Testis (tissue), 2 donors: ENCODE measurements at regions not wholly inside any gene's neighbourhood (a gene's known extent, or its start where the extent isn't known, plus 50 kb on each side); places are given as distances from the start of the nearest gene placed in this dataset.

ENCODE experiments used
- CTCF ChIP-seq, 3 experiments: fragments of 450-650 bp in 2 of 3; fragments of 200-600 bp in 1 of 3; sonication (generic) in 1 of 3; IDR thresholded peaks; one replicate each; pipeline ENCODE4 v1.5.1; 2016 to 2019; ENCODE audit warnings: antibody characterized with exemption in 3 of 3, mild to moderate bottlenecking in 2 of 3, moderate library complexity in 1 of 3
- POLR2A ChIP-seq: fragments of 450-650 bp; IDR thresholded peaks from one replicate; pipeline ENCODE4 v1.6.1; 2017; ENCODE audit warnings: antibody characterized with exemption, mild to moderate bottlenecking, moderate library complexity

GRCh38 chr4:134601706-134602105 lies 400.1 kb upstream of the PABPC4L start:
- TF ChIP-seq POLR2A (no peak), CTCF (IDR thresholded peaks at IDR 0.05) (no peak)
